ENCODE measurements at regions not wholly inside any gene's neighbourhood (a gene's known extent, or its start where the extent isn't known, plus 50 kb on each side); places are given as distances from the start of the nearest gene placed in this dataset.

- Histone ChIP-seq H3K27me3 (no peaks in the 10 kb centered on the region), H3K4me3 (no peak overlapping the region), H3K9me3 (peaks cover 0 to 4% (median 0%) of the 10 kb centered on the region in 3 donors), H3K27ac (no peak overlapping the region), H3K4me1 (no peaks in the 10 kb centered on the region), H3K36me3 (no peaks in the 10 kb centered on the region)
- no peak for TF ChIP-seq POLR2AphosphoS5 (IDR thresholded peaks at IDR 0.05)
- no peak for TF ChIP-seq EP300 (IDR thresholded peaks at IDR 0.05)
- no peak for TF ChIP-seq CTCF (IDR thresholded peaks at IDR 0.05)
- no peak for TF ChIP-seq POLR2A (IDR thresholded peaks at IDR 0.05)
- WGBS, 2 donors (ENCODE audit: low coverage in 1 of 2): 75 to 100% methylated on average over 1 of the region's 1 CpG
- ATAC-seq: no peak
These were observed 346.3 kb upstream of the CHD1 start for GRCh38 chr5:99275128-99275527.

- H3K4me3 ChIP-seq: no peak overlapping the region
- WGBS, 2 donors (ENCODE audit: low coverage in 1 of 2): 69 to 78% methylated on average over 2 of the region's 2 CpGs
- H3K36me3 ChIP-seq: no peaks in the 10 kb centered on the region
- H3K4me1 ChIP-seq: no peaks in the 10 kb centered on the region
- H3K27me3 ChIP-seq: no peaks in the 10 kb centered on the region
- no peak overlapping the region for H3K27ac ChIP-seq
- peaks cover 0 to 4% (median 0%) of the 10 kb centered on the region in 3 donors for H3K9me3 ChIP-seq
- TF ChIP-seq POLR2AphosphoS5 (IDR thresholded peaks at IDR 0.05): no peak
- no peak for TF ChIP-seq POLR2A (IDR thresholded peaks at IDR 0.05)
- TF ChIP-seq EP300 (IDR thresholded peaks at IDR 0.05): no peak
- TF ChIP-seq CTCF (IDR thresholded peaks at IDR 0.05): no peak
- ATAC-seq: no peak
These were observed 343.8 kb upstream of the CHD1 start for GRCh38 chr5:99272576-99272975.

- H3K9me3 ChIP-seq: peaks cover 0 to 29% (median 0%) of the 10 kb centered on the region in 3 donors
- no peak overlapping the region for H3K4me3 ChIP-seq
- no peak overlapping the region for H3K27ac ChIP-seq
- no peaks in the 10 kb centered on the region for H3K36me3 ChIP-seq
- H3K27me3 ChIP-seq: no peaks in the 10 kb centered on the region
- 35 to 42% methylated on average over 2 of the region's 2 CpGs for WGBS, 2 donors (ENCODE audit: low coverage in 1 of 2)
- no peaks in the 10 kb centered on the region for H3K4me1 ChIP-seq
- ATAC-seq: no peak
- TF ChIP-seq POLR2AphosphoS5 (IDR thresholded peaks at IDR 0.05) (no peak), POLR2A (IDR thresholded peaks at IDR 0.05) (no peak)
These were observed 330.0 kb upstream of the CHD1 start for GRCh38 chr5:99258819-99259218.

GRCh38 chr5:99248066-99248465, 319.3 kb upstream of the CHD1 start:
- Histone ChIP-seq H3K27me3 (no peaks in the 10 kb centered on the region), H3K36me3 (no peaks in the 10 kb centered on the region), H3K4me3 (no peak overlapping the region), H3K4me1 (no peaks in the 10 kb centered on the region), H3K9me3 (no peaks in the 10 kb centered on the region), H3K27ac (no peak overlapping the region)
- no peak for ATAC-seq
- no peak for TF ChIP-seq POLR2AphosphoS5 (IDR thresholded peaks at IDR 0.05)
- WGBS, 2 donors (ENCODE audit: low coverage in 1 of 2): 60 to 70% methylated on average over 2 of the region's 2 CpGs

GRCh38 chr5:99247346-99247745, 318.5 kb upstream of the CHD1 start:
- no peak for ATAC-seq
- TF ChIP-seq EP300 (IDR thresholded peaks at IDR 0.05): no peak
- no peak for TF ChIP-seq POLR2A (IDR thresholded peaks at IDR 0.05)
- TF ChIP-seq CTCF (IDR thresholded peaks at IDR 0.05): no peak
- no peak for TF ChIP-seq POLR2AphosphoS5 (IDR thresholded peaks at IDR 0.05)
- H3K9me3 ChIP-seq: no peaks in the 10 kb centered on the region

GRCh38 chr5:99243111-99243510, 314.3 kb upstream of the CHD1 start:
- no peaks in the 10 kb centered on the region for H3K9me3 ChIP-seq
- TF ChIP-seq POLR2A (IDR thresholded peaks at IDR 0.05): no peak
- TF ChIP-seq EP300 (IDR thresholded peaks at IDR 0.05): no peak
- no peak for TF ChIP-seq CTCF (IDR thresholded peaks at IDR 0.05)
- TF ChIP-seq POLR2AphosphoS5 (IDR thresholded peaks at IDR 0.05): no peak
- no peaks in the 10 kb centered on the region for H3K36me3 ChIP-seq
- H3K27me3 ChIP-seq: no peaks in the 10 kb centered on the region
- no peak overlapping the region for H3K4me3 ChIP-seq
- WGBS, 2 donors (ENCODE audit: low coverage in 1 of 2): 40% methylated on average over 1 of the region's 1 CpG; no CpG with 5 or more reads in 1 of the 2 donors
- no peak for ATAC-seq
- H3K4me1 ChIP-seq: no peaks in the 10 kb centered on the region
- no peak overlapping the region for H3K27ac ChIP-seq

More at GRCh38 chr5:99247346-99247745, 318.5 kb upstream of the CHD1 start:
- Histone ChIP-seq H3K27me3 (no peaks in the 10 kb centered on the region), H3K4me1 (no peaks in the 10 kb centered on the region), H3K27ac (no peak overlapping the region), H3K4me3 (no peak overlapping the region), H3K36me3 (no peaks in the 10 kb centered on the region)
- WGBS, 2 donors (ENCODE audit: low coverage in 1 of 2): 30 to 54% methylated on average over 4 of the region's 4 CpGs
